B cell (primary cell): ENCODE measurements at regions not wholly inside any gene's neighbourhood (a gene's known extent, or its start where the extent isn't known, plus 50 kb on each side); places are given as distances from the start of the nearest gene placed in this dataset.

Experiments used
- EZH2 ChIP-seq: IDR thresholded peaks from 2 replicates; pipeline ENCODE4 v1.6.1; 2012; ENCODE audit warnings: borderline replicate concordance, low read depth, mild to moderate bottlenecking, moderate library complexity, low read length; ENCODE audit not compliant: insufficient read depth, poor library complexity, severe bottlenecking
- TF ChIP-seq, protein P1 (sequence below): fragments of 200-600 bp; IDR thresholded peaks from one replicate; pipeline ENCODE4 v1.8.0; 2022; ENCODE audit warnings: antibody characterized with exemption, mild to moderate bottlenecking

DNA sequence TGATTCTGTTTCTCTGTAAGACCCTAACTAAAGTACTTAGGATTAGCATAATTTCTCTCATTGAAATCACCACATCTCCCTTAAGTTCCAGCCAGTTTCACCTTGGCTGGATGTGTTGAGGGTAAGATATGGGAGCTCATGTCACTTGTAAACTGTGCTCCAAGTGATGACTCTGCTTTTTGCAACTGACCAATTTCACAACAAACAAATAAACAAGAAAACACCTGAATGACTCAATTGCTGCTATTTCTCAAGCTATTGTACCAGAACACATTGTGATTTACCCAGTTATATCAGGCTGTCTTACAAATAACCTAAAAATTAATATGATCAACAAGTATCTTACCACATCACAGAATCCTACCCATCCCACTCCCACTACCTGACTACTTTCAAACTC is 379.1 kb upstream of the KIF2A start:
- TF ChIP-seq, protein P1, sequence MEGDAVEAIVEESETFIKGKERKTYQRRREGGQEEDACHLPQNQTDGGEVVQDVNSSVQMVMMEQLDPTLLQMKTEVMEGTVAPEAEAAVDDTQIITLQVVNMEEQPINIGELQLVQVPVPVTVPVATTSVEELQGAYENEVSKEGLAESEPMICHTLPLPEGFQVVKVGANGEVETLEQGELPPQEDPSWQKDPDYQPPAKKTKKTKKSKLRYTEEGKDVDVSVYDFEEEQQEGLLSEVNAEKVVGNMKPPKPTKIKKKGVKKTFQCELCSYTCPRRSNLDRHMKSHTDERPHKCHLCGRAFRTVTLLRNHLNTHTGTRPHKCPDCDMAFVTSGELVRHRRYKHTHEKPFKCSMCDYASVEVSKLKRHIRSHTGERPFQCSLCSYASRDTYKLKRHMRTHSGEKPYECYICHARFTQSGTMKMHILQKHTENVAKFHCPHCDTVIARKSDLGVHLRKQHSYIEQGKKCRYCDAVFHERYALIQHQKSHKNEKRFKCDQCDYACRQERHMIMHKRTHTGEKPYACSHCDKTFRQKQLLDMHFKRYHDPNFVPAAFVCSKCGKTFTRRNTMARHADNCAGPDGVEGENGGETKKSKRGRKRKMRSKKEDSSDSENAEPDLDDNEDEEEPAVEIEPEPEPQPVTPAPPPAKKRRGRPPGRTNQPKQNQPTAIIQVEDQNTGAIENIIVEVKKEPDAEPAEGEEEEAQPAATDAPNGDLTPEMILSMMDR, result no peak
- TF ChIP-seq EZH2, result no peak
